ENCODE measurements at regions not wholly inside any gene's neighbourhood (a gene's known extent, or its start where the extent isn't known, plus 50 kb on each side); places are given as distances from the start of the nearest gene placed in this dataset.

DNA sequence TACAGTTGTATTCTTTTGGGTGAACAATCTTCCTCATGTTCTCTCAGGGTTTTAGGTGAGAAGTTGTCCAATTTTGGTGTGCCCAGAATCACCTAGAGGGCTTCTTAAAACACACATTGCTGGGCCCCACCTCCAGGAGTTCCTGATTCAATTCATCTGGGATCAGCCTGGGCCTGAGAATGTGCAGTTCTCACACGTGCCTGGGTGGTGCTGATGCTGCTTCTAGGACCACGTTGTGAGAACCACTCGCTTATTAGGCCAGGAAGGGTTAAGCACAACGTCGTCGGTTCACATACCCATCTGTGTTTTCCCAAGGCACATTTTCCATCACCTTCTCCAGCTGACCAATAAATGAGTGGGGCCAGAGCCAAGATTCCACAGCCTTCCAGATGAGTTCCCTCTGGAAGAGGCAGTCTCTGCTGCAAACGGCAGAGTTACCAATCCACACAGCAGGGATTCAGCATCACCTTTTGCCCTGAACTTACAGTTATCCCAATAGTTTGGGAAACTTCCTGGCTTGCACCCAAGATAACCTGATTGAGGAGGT lies 277.7 kb upstream of the HNRNPA3 start:
- Histone ChIP-seq H3K9me3 (ENCODE audit: control insufficient read depth, insufficient read depth, low read depth, low read length) (no peaks in the 10 kb centered on the region), H3K27me3 (ENCODE audit: control insufficient read depth, insufficient read depth, low read length) (peaks cover 2% of the 10 kb centered on the region; the same call in 1 of the 2 replicates), H3K36me3 (ENCODE audit: control insufficient read depth, insufficient read depth, low read length) (no peaks in the 10 kb centered on the region), H3K4me3 (ENCODE audit: low read depth in 2 of 2, low read length in 2 of 2) (no peak overlapping the region), H3K4me1 (ENCODE audit: control insufficient read depth, insufficient read depth, low read length) (no peaks in the 10 kb centered on the region), H3K27ac (ENCODE audit: low read length) (no peak overlapping the region)
- intact Hi-C loops (cut with micrococcal nuclease; ENCODE audit: unreplicated experiment) = no loop called here
- POLR2A ChIA-PET = no interaction called here
- no peak for ATAC-seq
- TF ChIP-seq POLR2AphosphoS5 (IDR thresholded peaks at IDR 0.05; ENCODE audit: low read depth, low read length) (no peak), TCF7L2 (IDR thresholded peaks at IDR 0.05; ENCODE audit: low read depth, low read length) (no peak), SIN3A (IDR thresholded peaks at IDR 0.05; ENCODE audit: borderline replicate concordance, insufficient read depth, low read depth, low read length) (no peak)
- TF ChIP-seq, protein P1, sequence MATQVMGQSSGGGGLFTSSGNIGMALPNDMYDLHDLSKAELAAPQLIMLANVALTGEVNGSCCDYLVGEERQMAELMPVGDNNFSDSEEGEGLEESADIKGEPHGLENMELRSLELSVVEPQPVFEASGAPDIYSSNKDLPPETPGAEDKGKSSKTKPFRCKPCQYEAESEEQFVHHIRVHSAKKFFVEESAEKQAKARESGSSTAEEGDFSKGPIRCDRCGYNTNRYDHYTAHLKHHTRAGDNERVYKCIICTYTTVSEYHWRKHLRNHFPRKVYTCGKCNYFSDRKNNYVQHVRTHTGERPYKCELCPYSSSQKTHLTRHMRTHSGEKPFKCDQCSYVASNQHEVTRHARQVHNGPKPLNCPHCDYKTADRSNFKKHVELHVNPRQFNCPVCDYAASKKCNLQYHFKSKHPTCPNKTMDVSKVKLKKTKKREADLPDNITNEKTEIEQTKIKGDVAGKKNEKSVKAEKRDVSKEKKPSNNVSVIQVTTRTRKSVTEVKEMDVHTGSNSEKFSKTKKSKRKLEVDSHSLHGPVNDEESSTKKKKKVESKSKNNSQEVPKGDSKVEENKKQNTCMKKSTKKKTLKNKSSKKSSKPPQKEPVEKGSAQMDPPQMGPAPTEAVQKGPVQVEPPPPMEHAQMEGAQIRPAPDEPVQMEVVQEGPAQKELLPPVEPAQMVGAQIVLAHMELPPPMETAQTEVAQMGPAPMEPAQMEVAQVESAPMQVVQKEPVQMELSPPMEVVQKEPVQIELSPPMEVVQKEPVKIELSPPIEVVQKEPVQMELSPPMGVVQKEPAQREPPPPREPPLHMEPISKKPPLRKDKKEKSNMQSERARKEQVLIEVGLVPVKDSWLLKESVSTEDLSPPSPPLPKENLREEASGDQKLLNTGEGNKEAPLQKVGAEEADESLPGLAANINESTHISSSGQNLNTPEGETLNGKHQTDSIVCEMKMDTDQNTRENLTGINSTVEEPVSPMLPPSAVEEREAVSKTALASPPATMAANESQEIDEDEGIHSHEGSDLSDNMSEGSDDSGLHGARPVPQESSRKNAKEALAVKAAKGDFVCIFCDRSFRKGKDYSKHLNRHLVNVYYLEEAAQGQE (IDR thresholded peaks at IDR 0.05; ENCODE audit: insufficient read depth in 1 of 2, low read depth in 2 of 2, low read length in 1 of 2) = no peak
- TF ChIP-seq, protein P2, sequence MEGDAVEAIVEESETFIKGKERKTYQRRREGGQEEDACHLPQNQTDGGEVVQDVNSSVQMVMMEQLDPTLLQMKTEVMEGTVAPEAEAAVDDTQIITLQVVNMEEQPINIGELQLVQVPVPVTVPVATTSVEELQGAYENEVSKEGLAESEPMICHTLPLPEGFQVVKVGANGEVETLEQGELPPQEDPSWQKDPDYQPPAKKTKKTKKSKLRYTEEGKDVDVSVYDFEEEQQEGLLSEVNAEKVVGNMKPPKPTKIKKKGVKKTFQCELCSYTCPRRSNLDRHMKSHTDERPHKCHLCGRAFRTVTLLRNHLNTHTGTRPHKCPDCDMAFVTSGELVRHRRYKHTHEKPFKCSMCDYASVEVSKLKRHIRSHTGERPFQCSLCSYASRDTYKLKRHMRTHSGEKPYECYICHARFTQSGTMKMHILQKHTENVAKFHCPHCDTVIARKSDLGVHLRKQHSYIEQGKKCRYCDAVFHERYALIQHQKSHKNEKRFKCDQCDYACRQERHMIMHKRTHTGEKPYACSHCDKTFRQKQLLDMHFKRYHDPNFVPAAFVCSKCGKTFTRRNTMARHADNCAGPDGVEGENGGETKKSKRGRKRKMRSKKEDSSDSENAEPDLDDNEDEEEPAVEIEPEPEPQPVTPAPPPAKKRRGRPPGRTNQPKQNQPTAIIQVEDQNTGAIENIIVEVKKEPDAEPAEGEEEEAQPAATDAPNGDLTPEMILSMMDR (IDR thresholded peaks at IDR 0.05) = no peak
- DNase-seq (ENCODE audit: low read depth, low spot score) = no peak
- BruUV-seq (replicated peaks) = no TSS peak
- CTCF ChIA-PET = no interaction called here
- in situ Hi-C loops (cut with HindIII; ENCODE audit: low pct_unique_long_range_greater_than_20kb, low sequenced_read_pairs) = no loop called here

DNA sequence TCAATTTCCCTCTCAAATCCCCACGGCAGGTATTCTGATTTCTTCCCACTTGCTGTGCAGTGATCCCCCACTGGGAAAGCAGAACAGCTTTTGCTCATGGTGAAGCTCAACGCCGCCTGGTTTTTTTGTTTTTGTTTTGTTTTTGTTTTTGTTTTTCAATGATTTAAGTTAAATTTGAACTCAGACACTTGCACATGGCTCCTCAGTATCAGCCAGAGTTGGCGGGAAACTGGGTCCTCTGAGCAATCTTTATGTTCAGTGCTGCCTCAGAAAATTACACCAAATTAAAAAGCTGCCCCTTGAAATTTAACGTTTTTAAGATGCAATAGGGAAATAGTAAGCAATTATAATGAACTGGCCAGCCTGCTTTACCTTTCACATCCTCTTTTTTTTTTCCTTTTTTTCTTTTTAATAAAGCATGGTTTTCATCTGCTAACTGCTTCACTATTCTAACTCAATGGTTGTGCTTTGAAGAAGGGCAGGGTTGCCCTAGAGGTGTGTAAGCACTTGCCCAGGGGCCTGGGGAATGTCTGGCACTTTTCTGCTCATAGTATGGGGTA lies 277.0 kb upstream of the HNRNPA3 start:
- ChIA-PET CTCF (no interaction called here), POLR2A (no interaction called here)
- TF ChIP-seq, protein P1 (IDR thresholded peaks at IDR 0.05; ENCODE audit: insufficient read depth in 1 of 2, low read depth in 2 of 2, low read length in 1 of 2) = no peak
- no peak for TF ChIP-seq POLR2AphosphoS5 (IDR thresholded peaks at IDR 0.05; ENCODE audit: low read depth, low read length)
- DNase-seq (ENCODE audit: low read depth, low spot score) = no peak
- in situ Hi-C loops (cut with HindIII; ENCODE audit: low pct_unique_long_range_greater_than_20kb, low sequenced_read_pairs) = no loop called here
- intact Hi-C loops (cut with micrococcal nuclease; ENCODE audit: unreplicated experiment) = no loop called here
- Histone ChIP-seq H3K27me3 (ENCODE audit: control insufficient read depth, insufficient read depth, low read length) (peaks cover 2% of the 10 kb centered on the region; the same call in 1 of the 2 replicates), H3K36me3 (ENCODE audit: control insufficient read depth, insufficient read depth, low read length) (no peaks in the 10 kb centered on the region), H3K4me1 (ENCODE audit: control insufficient read depth, insufficient read depth, low read length) (no peaks in the 10 kb centered on the region), H3K9me3 (ENCODE audit: control insufficient read depth, insufficient read depth, low read depth, low read length) (no peaks in the 10 kb centered on the region), H3K27ac (ENCODE audit: low read length) (no peak overlapping the region), H3K4me3 (ENCODE audit: low read depth in 2 of 2, low read length in 2 of 2) (no peak overlapping the region)
- BruUV-seq (replicated peaks) = no TSS peak
- no peak for ATAC-seq
